GM23338 (cell line): ENCODE measurements at regions not wholly inside any gene's neighbourhood (a gene's known extent, or its start where the extent isn't known, plus 50 kb on each side); places are given as distances from the start of the nearest gene placed in this dataset.
A peak's percentile ranks its signal among the peaks of the same experiment; 100 is the strongest.

ENCODE experiments used
- ATAC-seq: fragments of 200-7000 bp; cut with Tn5 transposase; 3 replicates; pipeline ENCODE4 v1.9.1; 2020
- DNase-seq: peaks from one replicate; pipeline ENCODE4 v3.0.0-alpha.2; 2015; ENCODE audit warnings: low spot score
- H2AFZ ChIP-seq: fragments of 200-600 bp; sonication (generic); 2 replicates; pipeline ENCODE4 v1.8.0; 2016; ENCODE audit warnings: antibody characterized with exemption, mild to moderate bottlenecking, moderate library complexity
- H3F3A ChIP-seq: fragments of 200-600 bp; sonication (generic); replicated peaks from 2 replicates; pipeline ENCODE4 v1.8.0; 2017; ENCODE audit warnings: antibody characterized with exemption, mixed run types, low read depth
- H3K27ac ChIP-seq: fragments of 200-600 bp; sonication (generic); 2 replicates; pipeline ENCODE4 v1.6.1; 2016; ENCODE audit warnings: low read depth
- H3K27me3 ChIP-seq: fragments of 200-600 bp; sonication (generic); 2 replicates; pipeline ENCODE4 v1.8.0; 2016; ENCODE audit warnings: mild to moderate bottlenecking, mixed run types, moderate library complexity; ENCODE audit not compliant: insufficient read depth
- H3K36me3 ChIP-seq: fragments of 200-600 bp; sonication (generic); 2 replicates; pipeline ENCODE4 v1.8.0; 2016; ENCODE audit warnings: mild to moderate bottlenecking; ENCODE audit not compliant: insufficient read depth
- H3K4me1 ChIP-seq: fragments of 200-600 bp; sonication (generic); 2 replicates; pipeline ENCODE4 v1.8.0; 2016; ENCODE audit warnings: mild to moderate bottlenecking, moderate library complexity; ENCODE audit not compliant: insufficient read depth
- H3K4me2 ChIP-seq: fragments of 200-600 bp; sonication (generic); 2 replicates; pipeline ENCODE4 v1.7.1; 2017; ENCODE audit warnings: mixed run types
- H3K4me3 ChIP-seq: fragments of 200-600 bp; sonication (generic); 2 replicates; pipeline ENCODE4 v1.6.1; 2016; ENCODE audit warnings: mixed run types
- H3K79me2 ChIP-seq: fragments of 200-600 bp; sonication (generic); replicated peaks from 2 replicates; pipeline ENCODE4 v1.8.0; 2017; ENCODE audit warnings: mild to moderate bottlenecking; ENCODE audit not compliant: insufficient read depth
- H3K9me2 ChIP-seq: fragments of 200-600 bp; sonication (generic); 2 replicates; pipeline ENCODE4 v1.8.0; 2017; ENCODE audit not compliant: insufficient read depth
- H4K20me1 ChIP-seq: fragments of 200-600 bp; sonication (generic); replicated peaks from 2 replicates; pipeline ENCODE4 v1.8.0; 2017; ENCODE audit warnings: mild to moderate bottlenecking; ENCODE audit not compliant: insufficient read depth
- H3K27ac Mint-ChIP-seq: 2 replicates; pipeline ENCODE4 v1.8.0; 2020; ENCODE audit warnings: inconsistent platforms, mild to moderate bottlenecking, moderate library complexity, mixed read lengths
- H3K27me3 Mint-ChIP-seq: 3 replicates; pipeline ENCODE4 v1.8.0; 2022; ENCODE audit warnings: low read depth, mild to moderate bottlenecking, moderate library complexity, mixed read lengths, inconsistent platforms; ENCODE audit not compliant: insufficient read depth, poor library complexity
- H3K36me3 Mint-ChIP-seq: 3 replicates; pipeline ENCODE4 v1.8.0; 2021; ENCODE audit warnings: low read depth, mild to moderate bottlenecking, inconsistent platforms, moderate library complexity, mixed read lengths
- H3K4me1 Mint-ChIP-seq: 3 replicates; pipeline ENCODE4 v1.8.0; 2020; ENCODE audit warnings: mild to moderate bottlenecking, inconsistent platforms, mixed read lengths
- H3K4me3 Mint-ChIP-seq: 3 replicates; pipeline ENCODE4 v1.8.0; 2021; ENCODE audit warnings: moderate library complexity, mild to moderate bottlenecking, inconsistent platforms, mixed read lengths
- H3K9me3 Mint-ChIP-seq: 3 replicates; pipeline ENCODE4 v1.8.0; 2020; ENCODE audit warnings: moderate library complexity, mild to moderate bottlenecking, inconsistent platforms, mixed read lengths
- CREB1 ChIP-seq: fragments of 250-450 bp; sonication (Bioruptor Pico); IDR thresholded peaks from 2 replicates; pipeline ENCODE4 v1.5.0; 2020; ENCODE audit warnings: low read depth, mild to moderate bottlenecking, moderate library complexity
- CTCF ChIP-seq, 2 experiments: fragments of 200-600 bp in 1 of 2; sonication (generic) in 1 of 2; conservative IDR thresholded peaks; 2 replicates each; pipeline versions ENCODE4 v1.5.1 to v1.6.1; 2016 to 2017; ENCODE audit warnings: antibody characterized with exemption in 2 of 2, low read depth in 2 of 2, mild to moderate bottlenecking in 2 of 2, moderate library complexity in 1 of 2
- EZH2phosphoT487 ChIP-seq: fragments of 200-600 bp; sonication (generic); IDR thresholded peaks from one replicate; pipeline ENCODE4 v1.8.1; 2018; ENCODE audit warnings: antibody characterized with exemption; ENCODE audit not compliant: unreplicated experiment
- JUNB ChIP-seq: IDR thresholded peaks from one replicate; pipeline ENCODE4 v1.6.1; 2016; ENCODE audit warnings: antibody characterized with exemption; ENCODE audit not compliant: unreplicated experiment
- POLR2AphosphoS5 ChIP-seq: IDR thresholded peaks from 2 replicates; pipeline ENCODE4 v1.6.1; 2016; ENCODE audit warnings: antibody characterized with exemption, low read depth
- REST ChIP-seq: IDR thresholded peaks from one replicate; pipeline ENCODE4 v1.6.1; 2018; ENCODE audit warnings: antibody characterized with exemption; ENCODE audit not compliant: unreplicated experiment
- STAT1 ChIP-seq: IDR thresholded peaks from one replicate; pipeline ENCODE4 v1.6.1; 2016; ENCODE audit warnings: antibody characterized with exemption; ENCODE audit not compliant: unreplicated experiment
- ZNF114 ChIP-seq: fragments of 250-450 bp; sonication (Bioruptor Pico); IDR thresholded peaks from 2 replicates; pipeline ENCODE4 v1.5.0; 2020; ENCODE audit warnings: mild to moderate bottlenecking, moderate library complexity
- ZNF331 ChIP-seq: fragments of 250-450 bp; sonication (Bioruptor Pico); IDR thresholded peaks from 2 replicates; pipeline ENCODE4 v1.5.0; 2020; ENCODE audit warnings: low read depth, mild to moderate bottlenecking, moderate library complexity
- ZNF462 ChIP-seq: fragments of 250-450 bp; sonication (Bioruptor Pico); IDR thresholded peaks from 2 replicates; pipeline ENCODE4 v1.5.0; 2020; ENCODE audit warnings: mild to moderate bottlenecking, moderate library complexity

- TF ChIP-seq REST, result no peak
- no peak for TF ChIP-seq POLR2AphosphoS5
- no peak for TF ChIP-seq ZNF331 (CRISPR knock-in tag)
Measured at GRCh38 chr1:217003355-217003754, 280.1 kb upstream of the ESRRG start (continued).

- H4K20me1 ChIP-seq, result no peaks in the 10 kb centered on the region
- H3K9me2 ChIP-seq, result 0 out of 2 replicates have a peak, but pooled peaks cover 3% of the 10 kb centered on the region
- Mint-ChIP-seq H3K27me3 (peaks cover 2% of the 10 kb centered on the region), H3K4me3 (no peak overlapping the region), H3K9me3 (no peaks in the 10 kb centered on the region), H3K27ac (no peak overlapping the region), H3K4me1 (peaks cover 12% of the 10 kb centered on the region; the same call in 2 of the 3 replicates), H3K36me3 (no peaks in the 10 kb centered on the region)
- H3K4me2 ChIP-seq, result peak overlapping the region; percentile 15; the same call in 1 of the 2 replicates
- H3K27me3 ChIP-seq, result no peaks in the 10 kb centered on the region
- ATAC-seq (no peak), DNase-seq (peak; percentile 6)
- H3K36me3 ChIP-seq, result no peaks in the 10 kb centered on the region
- no peak overlapping the region for H3K4me3 ChIP-seq
- no peaks in the 10 kb centered on the region for H3K79me2 ChIP-seq
- TF ChIP-seq CREB1 (peak; percentile 30; the same call in 1 of the 2 replicates), JUNB (no peak)
- no peak overlapping the region for H2AFZ ChIP-seq
- no peaks in the 10 kb centered on the region for H3F3A ChIP-seq
- peaks cover 14% of the 10 kb centered on the region for H3K4me1 ChIP-seq
- H3K27ac ChIP-seq, result no peak overlapping the region
Measured at GRCh38 chr1:216997831-216998230, 274.6 kb upstream of the ESRRG start.

GRCh38 chr1:216997069-216997468, 273.8 kb upstream of the ESRRG start:
- no peaks in the 10 kb centered on the region for H3K36me3 Mint-ChIP-seq
- no peaks in the 10 kb centered on the region for H4K20me1 ChIP-seq
- H3F3A ChIP-seq, result no peaks in the 10 kb centered on the region
- 0 out of 2 replicates have a peak, but pooled peaks cover 3% of the 10 kb centered on the region for H3K9me2 ChIP-seq
- no peak overlapping the region for H3K27ac ChIP-seq
- no peaks in the 10 kb centered on the region for H3K79me2 ChIP-seq
- H3K36me3 ChIP-seq, result no peaks in the 10 kb centered on the region
- no peak overlapping the region for H3K4me3 Mint-ChIP-seq
- H2AFZ ChIP-seq, result no peak overlapping the region
- H3K4me3 ChIP-seq, result no peak overlapping the region
- no peaks in the 10 kb centered on the region for H3K9me3 Mint-ChIP-seq
- H3K4me2 ChIP-seq, result peak overlapping the region; percentile 15; the same call in 1 of the 2 replicates
- peaks cover 2% of the 10 kb centered on the region for H3K27me3 Mint-ChIP-seq
- H3K27me3 ChIP-seq, result no peaks in the 10 kb centered on the region
- no peak overlapping the region for H3K27ac Mint-ChIP-seq
- no peak for DNase-seq
- TF ChIP-seq ZNF462 (CRISPR knock-in tag) (no peak), STAT1 (no peak), ZNF114 (no peak), EZH2phosphoT487 (no peak), CTCF (conservative IDR thresholded peaks at IDR 0.05; ENCODE audit: low read depth in 2 of 2) (no peak)
- H3K4me1 ChIP-seq, result peaks cover 14% of the 10 kb centered on the region
- ATAC-seq, result no peak
- peaks cover 12% of the 10 kb centered on the region; the same call in 2 of the 3 replicates for H3K4me1 Mint-ChIP-seq
